SK-N-SH (cell line): ENCODE measurements at regions not wholly inside any gene's neighbourhood (a gene's known extent, or its start where the extent isn't known, plus 50 kb on each side); places are given as distances from the start of the nearest gene placed in this dataset.

Experiments
- CTCF ChIA-PET: fragments of 300-600, 350-600 bp; formaldehyde crosslinking; extraction: SDS; loops from one replicate; lab custom pipeline; 2021; lab: Yijun Ruan, JAX
- POLR2A ChIA-PET: fragments of 350-600 bp; sonication (Branson Sonifier 250); formaldehyde crosslinking; extraction: SDS; loops from one replicate; lab custom pipeline; 2020; ENCODE audit warnings: antibody characterized with exemption, inconsistent platforms; lab: Yijun Ruan, JAX
- DNase-seq: peaks from one replicate; pipeline ENCODE4 v3.0.0; 2012
- H2AFZ ChIP-seq: fragments of 200-600 bp; sonication (generic); 2 replicates; pipeline ENCODE4 v1.8.1; 2016; ENCODE audit warnings: antibody characterized with exemption, mild to moderate bottlenecking, low read depth
- H3F3A ChIP-seq: fragments of 200-600 bp; sonication (generic); replicated peaks from 2 replicates; pipeline ENCODE3; 2016; ENCODE audit warnings: antibody characterized with exemption, mild to moderate bottlenecking; ENCODE audit not compliant: insufficient read depth
- H3K27ac ChIP-seq, 2 experiments: fragments of 200-500 bp in 1 of 2; fragments of 200-600 bp in 1 of 2; sonication (Bioruptor generic) in 1 of 2; sonication (generic), shearing (Covaris generic) in 1 of 2; 2 replicates each; pipeline versions ENCODE4 v1.5.1 to v1.6.1; 2014 to 2016; ENCODE audit warnings: low read depth in 2 of 2, inconsistent platforms in 1 of 2, low read length in 1 of 2, mild to moderate bottlenecking in 1 of 2, mixed read lengths in 1 of 2
- H3K27me3 ChIP-seq: fragments of 200-600 bp; sonication (generic), shearing (Covaris generic); 2 replicates; pipeline ENCODE4 v1.6.1; 2016; ENCODE audit warnings: mixed run types; ENCODE audit not compliant: insufficient read depth
- H3K36me3 ChIP-seq, 2 experiments: fragments of 200-500 bp in 1 of 2; fragments of 200-600 bp in 1 of 2; sonication (Bioruptor generic) in 1 of 2; sonication (generic) in 1 of 2; replicated peaks in 1 of 2; 2 replicates each; pipeline versions ENCODE3 to v1.5.1; 2014 to 2016; ENCODE audit warnings: low read length in 1 of 2, mild to moderate bottlenecking in 1 of 2; ENCODE audit not compliant: insufficient read depth in 2 of 2, control insufficient read depth in 1 of 2
- H3K4me1 ChIP-seq, 2 experiments: fragments of 200-500 bp in 1 of 2; fragments of 200-600 bp in 1 of 2; sonication (Bioruptor generic) in 1 of 2; sonication (generic), shearing (Covaris generic) in 1 of 2; 2 replicates each; pipeline versions ENCODE4 v1.5.1 to v1.6.1; 2014 to 2016; ENCODE audit warnings: low read depth in 1 of 2, low read length in 1 of 2, mixed run types in 1 of 2; ENCODE audit not compliant: insufficient read depth in 2 of 2, control insufficient read depth in 1 of 2
- H3K4me2 ChIP-seq: fragments of 200-600 bp; sonication (generic), shearing (Covaris generic); 2 replicates; pipeline ENCODE4 v1.6.1; 2017; ENCODE audit warnings: mixed run types
- H3K4me3 ChIP-seq, 2 experiments: fragments of 200-500 bp in 1 of 2; fragments of 200-600 bp in 1 of 2; sonication (Bioruptor generic) in 1 of 2; sonication (generic), shearing (Covaris generic) in 1 of 2; 2 replicates each; pipeline versions ENCODE4 v1.5.1 to v1.8.1; 2014 to 2016; ENCODE audit warnings: low read depth in 2 of 2, inconsistent platforms in 1 of 2, low read length in 1 of 2, mild to moderate bottlenecking in 1 of 2, mixed read lengths in 1 of 2, moderate library complexity in 1 of 2
- H3K79me2 ChIP-seq: fragments of 200-600 bp; sonication (generic); 2 replicates; pipeline ENCODE4 v1.8.1; 2017; ENCODE audit warnings: mild to moderate bottlenecking; ENCODE audit not compliant: insufficient read depth
- H3K9ac ChIP-seq: fragments of 200-600 bp; sonication (generic); 2 replicates; pipeline ENCODE4 v1.6.1; 2017; ENCODE audit warnings: mixed run types
- H3K9me2 ChIP-seq: fragments of 200-600 bp; sonication (generic); 2 replicates; pipeline ENCODE4 v1.6.1; 2017; ENCODE audit warnings: mixed run types
- H3K9me3 ChIP-seq: fragments of 200-600 bp; sonication (generic); 2 replicates; pipeline ENCODE4 v1.6.1; 2017; ENCODE audit warnings: mixed run types, mild to moderate bottlenecking, moderate library complexity
- H4K20me1 ChIP-seq: fragments of 200-600 bp; sonication (generic); 2 replicates; pipeline ENCODE4 v1.6.1; 2017; ENCODE audit warnings: mild to moderate bottlenecking, mixed run types; ENCODE audit not compliant: insufficient read depth
- CHD2 ChIP-seq: fragments of 150-350 bp; IDR thresholded peaks from 2 replicates; pipeline ENCODE4 v1.6.1; 2018; ENCODE audit warnings: low read length; ENCODE audit not compliant: partially characterized antibody
- ELF1 ChIP-seq: IDR thresholded peaks from 2 replicates; pipeline ENCODE4 v1.4.0; 2012
- EP300 ChIP-seq, 2 experiments: IDR thresholded peaks; 2 replicates each; pipeline versions ENCODE4 v1.4.0 to v1.6.1; 2012; ENCODE audit warnings: borderline replicate concordance in 1 of 2, low read depth in 1 of 2, low read length in 1 of 2
- FOSL2 ChIP-seq: IDR thresholded peaks from 2 replicates; pipeline ENCODE4 v1.4.0; 2012; ENCODE audit warnings: low read depth, mild to moderate bottlenecking, moderate library complexity, borderline replicate concordance
- FOXM1 ChIP-seq: IDR thresholded peaks from 2 replicates; pipeline ENCODE4 v1.4.0; 2012; ENCODE audit warnings: low read depth, mild to moderate bottlenecking
- GABPA ChIP-seq: IDR thresholded peaks from 2 replicates; pipeline ENCODE4 v1.4.0; 2012; ENCODE audit warnings: low read depth, mild to moderate bottlenecking
- JUND ChIP-seq: IDR thresholded peaks from 2 replicates; pipeline ENCODE4 v1.4.0; 2012
- MEF2A ChIP-seq: IDR thresholded peaks from 2 replicates; pipeline ENCODE4 v1.4.0; 2012; ENCODE audit warnings: low read depth, borderline replicate concordance
- MXI1 ChIP-seq: IDR thresholded peaks from 2 replicates; pipeline ENCODE4 v1.6.1; 2012; ENCODE audit warnings: mild to moderate bottlenecking, low read depth, low read length, improper control_type of control experiment
- RAD21 ChIP-seq: IDR thresholded peaks from 2 replicates; pipeline ENCODE4 v1.6.1; 2012; ENCODE audit warnings: mild to moderate bottlenecking, low read length
- RCOR1 ChIP-seq: fragments of 150-350 bp; IDR thresholded peaks from 2 replicates; pipeline ENCODE4 v1.6.1; 2017; ENCODE audit warnings: antibody characterized with exemption, low read length
- RXRA ChIP-seq: IDR thresholded peaks from 2 replicates; pipeline ENCODE4 v1.4.0; 2012; ENCODE audit warnings: low read depth, mild to moderate bottlenecking, borderline replicate concordance
- SIN3A ChIP-seq: IDR thresholded peaks from 2 replicates; pipeline ENCODE4 v1.6.1; 2012; ENCODE audit warnings: low read depth, mild to moderate bottlenecking, low read length, moderate library complexity, borderline replicate concordance
- TAF1 ChIP-seq: IDR thresholded peaks from 2 replicates; pipeline ENCODE4 v1.6.1; 2012; ENCODE audit warnings: low read depth, mild to moderate bottlenecking, low read length, moderate library complexity, borderline replicate concordance
- TEAD4 ChIP-seq: IDR thresholded peaks from 2 replicates; pipeline ENCODE4 v1.4.0; 2012; ENCODE audit warnings: mild to moderate bottlenecking, borderline replicate concordance; ENCODE audit not compliant: insufficient read depth
- YY1 ChIP-seq: IDR thresholded peaks from 2 replicates; pipeline ENCODE4 v1.4.0; 2012; ENCODE audit warnings: low read depth, mild to moderate bottlenecking
- WGBS: methylation state at CpG from one replicate; pipeline ENCODE4 v1.1.6; 2017; ENCODE audit warnings: low lambda C conversion rate; 5-methylcytosine and 5-hydroxymethylcytosine counted together
- TF ChIP-seq, protein P1 (sequence below): IDR thresholded peaks from 2 replicates; pipeline ENCODE4 v1.4.0; 2012; ENCODE audit warnings: low read depth, borderline replicate concordance
- TF ChIP-seq, protein P2 (sequence below): IDR thresholded peaks from 2 replicates; pipeline ENCODE4 v1.6.1; 2012; ENCODE audit warnings: mild to moderate bottlenecking, low read depth, low read length, moderate library complexity
- TF ChIP-seq, protein P3 (sequence below): fragments of 150-350 bp; IDR thresholded peaks from 2 replicates; pipeline ENCODE4 v1.6.1; 2017; ENCODE audit warnings: antibody characterized with exemption, low read length, low read depth, borderline replicate concordance
- TF ChIP-seq, protein P4 (sequence below): IDR thresholded peaks from 2 replicates; pipeline ENCODE4 v1.4.0; 2012; ENCODE audit warnings: low read depth, borderline replicate concordance
- TF ChIP-seq, protein P5 (sequence below): fragments of 150-350 bp; IDR thresholded peaks from 2 replicates; pipeline ENCODE4 v1.6.1; 2016; ENCODE audit warnings: mild to moderate bottlenecking, low read depth, low read length

DNA sequence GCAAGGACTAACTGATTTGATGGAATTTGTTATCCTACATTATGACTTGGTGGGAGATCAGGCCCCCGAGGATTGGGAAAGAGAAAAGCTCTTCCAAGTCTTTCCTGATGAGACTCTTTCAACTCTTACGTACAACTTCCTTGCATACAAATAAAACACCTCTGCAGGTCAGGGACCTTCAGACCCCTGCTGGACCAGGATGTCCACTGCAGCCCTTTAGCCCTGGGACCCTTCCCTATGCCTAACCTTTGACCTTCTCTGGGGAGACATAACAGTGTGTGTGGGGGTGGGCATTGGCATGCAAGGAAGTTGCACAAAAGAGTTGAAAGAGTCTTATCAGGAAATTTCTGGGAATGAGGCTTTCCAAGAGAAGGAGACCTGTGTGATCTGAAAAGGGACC is 859.4 kb downstream of the TYW1 start (continued):
- TF ChIP-seq, protein P1, sequence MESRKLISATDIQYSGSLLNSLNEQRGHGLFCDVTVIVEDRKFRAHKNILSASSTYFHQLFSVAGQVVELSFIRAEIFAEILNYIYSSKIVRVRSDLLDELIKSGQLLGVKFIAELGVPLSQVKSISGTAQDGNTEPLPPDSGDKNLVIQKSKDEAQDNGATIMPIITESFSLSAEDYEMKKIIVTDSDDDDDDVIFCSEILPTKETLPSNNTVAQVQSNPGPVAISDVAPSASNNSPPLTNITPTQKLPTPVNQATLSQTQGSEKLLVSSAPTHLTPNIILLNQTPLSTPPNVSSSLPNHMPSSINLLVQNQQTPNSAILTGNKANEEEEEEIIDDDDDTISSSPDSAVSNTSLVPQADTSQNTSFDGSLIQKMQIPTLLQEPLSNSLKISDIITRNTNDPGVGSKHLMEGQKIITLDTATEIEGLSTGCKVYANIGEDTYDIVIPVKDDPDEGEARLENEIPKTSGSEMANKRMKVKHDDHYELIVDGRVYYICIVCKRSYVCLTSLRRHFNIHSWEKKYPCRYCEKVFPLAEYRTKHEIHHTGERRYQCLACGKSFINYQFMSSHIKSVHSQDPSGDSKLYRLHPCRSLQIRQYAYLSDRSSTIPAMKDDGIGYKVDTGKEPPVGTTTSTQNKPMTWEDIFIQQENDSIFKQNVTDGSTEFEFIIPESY = no peak
- no peak for TF ChIP-seq CHD2

DNA sequence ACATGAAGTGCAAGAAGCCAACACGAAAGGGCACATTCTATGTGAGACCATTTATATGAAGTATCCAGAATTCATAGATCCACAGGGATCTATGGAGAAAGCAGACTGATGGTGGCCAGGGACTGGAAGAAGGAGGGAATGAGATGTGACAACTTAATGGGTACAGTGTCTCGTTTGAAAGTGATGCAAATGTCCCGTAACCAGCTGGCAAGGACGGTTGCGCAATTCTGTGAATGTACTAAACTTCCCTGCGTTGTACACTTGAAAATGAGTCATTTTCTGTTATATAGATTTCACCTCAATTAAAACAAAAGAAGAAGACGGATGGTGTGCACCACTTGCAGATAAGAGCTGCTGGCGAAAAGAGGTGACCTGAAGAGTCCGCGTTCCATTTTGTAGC is 861.1 kb downstream of the TYW1 start:
- Histone ChIP-seq H3K4me3 (no peak overlapping the region), H3K27ac (no peak overlapping the region), H3K36me3 (no peaks in the 10 kb centered on the region), H3K4me1 (no peaks in the 10 kb centered on the region), H3F3A (no peaks in the 10 kb centered on the region), H2AFZ (no peak overlapping the region), H3K79me2 (no peaks in the 10 kb centered on the region), H3K9ac (no peak overlapping the region), H3K27me3 (no peaks in the 10 kb centered on the region), H3K9me2 (no peaks in the 10 kb centered on the region)
- WGBS = 49% methylated on average over 10 of the region's 10 CpGs
- CTCF ChIA-PET = no interaction called here
- DNase-seq = no peak
- TF ChIP-seq, protein P2, sequence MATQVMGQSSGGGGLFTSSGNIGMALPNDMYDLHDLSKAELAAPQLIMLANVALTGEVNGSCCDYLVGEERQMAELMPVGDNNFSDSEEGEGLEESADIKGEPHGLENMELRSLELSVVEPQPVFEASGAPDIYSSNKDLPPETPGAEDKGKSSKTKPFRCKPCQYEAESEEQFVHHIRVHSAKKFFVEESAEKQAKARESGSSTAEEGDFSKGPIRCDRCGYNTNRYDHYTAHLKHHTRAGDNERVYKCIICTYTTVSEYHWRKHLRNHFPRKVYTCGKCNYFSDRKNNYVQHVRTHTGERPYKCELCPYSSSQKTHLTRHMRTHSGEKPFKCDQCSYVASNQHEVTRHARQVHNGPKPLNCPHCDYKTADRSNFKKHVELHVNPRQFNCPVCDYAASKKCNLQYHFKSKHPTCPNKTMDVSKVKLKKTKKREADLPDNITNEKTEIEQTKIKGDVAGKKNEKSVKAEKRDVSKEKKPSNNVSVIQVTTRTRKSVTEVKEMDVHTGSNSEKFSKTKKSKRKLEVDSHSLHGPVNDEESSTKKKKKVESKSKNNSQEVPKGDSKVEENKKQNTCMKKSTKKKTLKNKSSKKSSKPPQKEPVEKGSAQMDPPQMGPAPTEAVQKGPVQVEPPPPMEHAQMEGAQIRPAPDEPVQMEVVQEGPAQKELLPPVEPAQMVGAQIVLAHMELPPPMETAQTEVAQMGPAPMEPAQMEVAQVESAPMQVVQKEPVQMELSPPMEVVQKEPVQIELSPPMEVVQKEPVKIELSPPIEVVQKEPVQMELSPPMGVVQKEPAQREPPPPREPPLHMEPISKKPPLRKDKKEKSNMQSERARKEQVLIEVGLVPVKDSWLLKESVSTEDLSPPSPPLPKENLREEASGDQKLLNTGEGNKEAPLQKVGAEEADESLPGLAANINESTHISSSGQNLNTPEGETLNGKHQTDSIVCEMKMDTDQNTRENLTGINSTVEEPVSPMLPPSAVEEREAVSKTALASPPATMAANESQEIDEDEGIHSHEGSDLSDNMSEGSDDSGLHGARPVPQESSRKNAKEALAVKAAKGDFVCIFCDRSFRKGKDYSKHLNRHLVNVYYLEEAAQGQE = no peak
- TF ChIP-seq MXI1 (no peak), RXRA (no peak), MEF2A (no peak), TEAD4 (no peak), TAF1 (no peak), RCOR1 (no peak), JUND (no peak), FOSL2 (no peak), EP300 (IDR thresholded peaks at IDR 0.05; ENCODE audit: borderline replicate concordance in 1 of 2, low read depth in 1 of 2, low read length in 1 of 2) (no peak), SIN3A (no peak), FOXM1 (no peak), GABPA (no peak), ELF1 (no peak), YY1 (no peak), RAD21 (no peak)
- TF ChIP-seq, protein P3, sequence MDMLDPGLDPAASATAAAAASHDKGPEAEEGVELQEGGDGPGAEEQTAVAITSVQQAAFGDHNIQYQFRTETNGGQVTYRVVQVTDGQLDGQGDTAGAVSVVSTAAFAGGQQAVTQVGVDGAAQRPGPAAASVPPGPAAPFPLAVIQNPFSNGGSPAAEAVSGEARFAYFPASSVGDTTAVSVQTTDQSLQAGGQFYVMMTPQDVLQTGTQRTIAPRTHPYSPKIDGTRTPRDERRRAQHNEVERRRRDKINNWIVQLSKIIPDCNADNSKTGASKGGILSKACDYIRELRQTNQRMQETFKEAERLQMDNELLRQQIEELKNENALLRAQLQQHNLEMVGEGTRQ = no peak
- TF ChIP-seq, protein P4, sequence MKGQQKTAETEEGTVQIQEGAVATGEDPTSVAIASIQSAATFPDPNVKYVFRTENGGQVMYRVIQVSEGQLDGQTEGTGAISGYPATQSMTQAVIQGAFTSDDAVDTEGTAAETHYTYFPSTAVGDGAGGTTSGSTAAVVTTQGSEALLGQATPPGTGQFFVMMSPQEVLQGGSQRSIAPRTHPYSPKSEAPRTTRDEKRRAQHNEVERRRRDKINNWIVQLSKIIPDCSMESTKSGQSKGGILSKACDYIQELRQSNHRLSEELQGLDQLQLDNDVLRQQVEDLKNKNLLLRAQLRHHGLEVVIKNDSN = no peak
- TF ChIP-seq, protein P5, sequence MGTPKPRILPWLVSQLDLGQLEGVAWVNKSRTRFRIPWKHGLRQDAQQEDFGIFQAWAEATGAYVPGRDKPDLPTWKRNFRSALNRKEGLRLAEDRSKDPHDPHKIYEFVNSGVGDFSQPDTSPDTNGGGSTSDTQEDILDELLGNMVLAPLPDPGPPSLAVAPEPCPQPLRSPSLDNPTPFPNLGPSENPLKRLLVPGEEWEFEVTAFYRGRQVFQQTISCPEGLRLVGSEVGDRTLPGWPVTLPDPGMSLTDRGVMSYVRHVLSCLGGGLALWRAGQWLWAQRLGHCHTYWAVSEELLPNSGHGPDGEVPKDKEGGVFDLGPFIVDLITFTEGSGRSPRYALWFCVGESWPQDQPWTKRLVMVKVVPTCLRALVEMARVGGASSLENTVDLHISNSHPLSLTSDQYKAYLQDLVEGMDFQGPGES = no peak
- TF ChIP-seq, all 33 proteins: peak for 0
- POLR2A ChIA-PET = no interaction called here
- Histone ChIP-seq H3K4me2 (no peak overlapping the region), H3K9me3 (peaks cover 3% of the 10 kb centered on the region; the same call in 1 of the 2 replicates), H4K20me1 (no peaks in the 10 kb centered on the region)
